HL-60/S4 treated with retinoic acid at 250 ng/mL for 4 days and 3 days (cell line): ENCODE measurements at regions not wholly inside any gene's neighbourhood (a gene's known extent, or its start where the extent isn't known, plus 50 kb on each side); places are given as distances from the start of the nearest gene placed in this dataset.
"Not testable (repeated sequence)": the region's sequence is repeated elsewhere in the genome, so short reads cannot be mapped to it uniquely, and the experiment has no call there.

Source experiments
- in situ Hi-C: fragments of 300-500 bp; cut with MboI; formaldehyde crosslinking; loops from 2 replicates; pipeline ENCODE4 v1.7.0; 2022; ENCODE audit warnings: low sequenced_read_pairs

DNA sequence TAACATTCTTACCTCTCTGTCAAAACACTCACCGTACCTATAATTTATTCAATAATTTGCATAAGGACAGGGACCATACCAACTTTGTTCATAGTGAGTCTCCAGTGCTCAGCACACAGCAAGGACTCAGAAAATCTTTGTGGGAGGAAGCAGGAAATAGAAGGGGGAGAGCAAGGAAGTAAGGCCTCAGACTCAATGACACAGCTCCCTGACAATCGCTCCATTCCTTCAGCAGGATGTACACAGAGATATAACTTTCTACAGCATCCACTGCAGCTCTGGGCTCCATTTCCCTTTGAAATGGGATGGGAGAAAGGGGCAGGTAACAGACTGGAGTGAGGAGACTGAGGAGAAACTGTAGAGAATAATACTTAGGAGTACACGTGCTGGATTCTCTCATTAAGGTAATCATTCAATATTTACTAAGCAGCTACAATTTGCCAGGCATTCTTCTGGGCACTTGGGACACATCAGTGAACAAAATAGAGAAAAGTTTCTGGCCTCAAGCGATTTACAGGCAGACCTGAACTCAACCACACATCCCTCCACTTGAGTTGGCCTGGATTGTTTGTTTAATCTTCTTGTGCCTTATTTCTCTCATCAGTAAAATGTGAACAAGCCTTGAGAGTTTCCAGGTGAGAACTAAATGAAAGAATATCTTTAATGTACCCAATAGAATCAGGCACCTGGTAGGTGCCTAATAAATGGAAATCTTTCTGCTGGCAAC lies 330.3 kb upstream of the THBS1 start:
- in situ Hi-C loops: no loop called here

DNA sequence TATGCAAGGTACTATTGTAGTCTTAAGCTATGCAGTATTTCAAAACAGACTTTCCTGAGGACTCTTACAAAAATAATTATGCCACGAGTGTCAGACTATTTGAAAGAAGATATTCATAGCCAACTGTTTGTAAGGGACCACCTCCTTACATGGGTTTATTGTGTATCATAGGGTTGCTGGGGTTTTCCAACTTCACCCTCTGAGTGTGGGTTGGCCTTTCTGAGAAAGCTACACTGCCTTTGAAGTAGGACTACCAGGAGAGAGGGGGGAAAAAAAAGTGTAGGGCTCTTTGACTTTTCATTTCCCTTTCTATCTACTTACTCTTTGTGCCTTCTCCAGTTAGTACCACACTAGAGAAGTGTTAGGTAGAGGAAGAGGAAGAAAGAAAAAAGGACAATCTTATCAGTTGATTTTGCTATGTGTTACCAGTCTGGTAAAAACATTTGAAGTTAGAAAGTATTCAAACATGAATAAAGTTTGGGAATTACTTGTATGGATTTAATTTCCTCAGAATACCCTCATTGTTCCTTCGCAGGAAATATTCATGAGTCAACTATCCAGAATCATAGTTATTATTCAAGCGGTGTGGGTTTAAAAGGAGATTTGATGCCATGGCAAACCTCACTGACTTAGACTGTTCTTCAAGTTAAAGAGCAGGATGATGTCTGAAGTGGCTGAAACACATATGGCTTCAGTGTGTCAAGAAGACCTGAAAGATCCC lies 329.3 kb upstream of the THBS1 start:
- in situ Hi-C loops: no loop called here

DNA sequence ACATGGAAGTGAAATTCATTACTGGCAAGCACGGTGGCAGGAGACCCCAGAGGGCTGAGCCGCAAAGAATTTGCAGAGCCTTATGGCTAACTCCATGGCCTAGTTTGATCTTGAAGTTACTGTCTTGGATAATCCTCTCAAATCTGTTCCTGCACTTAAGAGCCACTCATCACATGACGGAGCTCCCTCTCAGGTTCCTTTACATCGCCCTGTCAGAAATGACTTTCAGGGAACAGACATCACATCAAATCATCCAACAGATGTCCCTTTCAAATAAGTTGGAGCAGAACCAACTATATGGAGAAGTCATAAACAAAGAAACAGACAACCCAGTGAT lies 328.8 kb upstream of the THBS1 start:
- in situ Hi-C loops: no loop called here

DNA sequence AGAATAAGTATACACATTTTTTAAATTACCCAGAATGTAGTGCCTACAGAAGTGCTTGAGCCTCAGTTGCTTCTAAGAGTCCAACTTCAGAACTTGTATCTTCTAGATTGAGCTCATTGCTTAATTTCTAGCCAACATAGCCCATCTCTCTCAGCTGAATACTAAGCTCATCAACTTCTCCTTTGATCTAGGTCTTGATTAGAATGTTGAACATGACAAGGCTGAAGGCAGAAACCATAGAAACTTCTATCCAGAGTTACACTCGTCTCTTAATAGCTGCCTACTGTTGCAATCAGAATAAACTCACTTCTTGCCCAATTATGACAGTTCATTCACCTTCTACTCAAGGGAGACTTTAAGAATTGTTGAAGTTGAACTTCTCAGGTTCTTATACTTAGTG lies 327.3 kb upstream of the THBS1 start:
- in situ Hi-C loops: no loop called here

DNA sequence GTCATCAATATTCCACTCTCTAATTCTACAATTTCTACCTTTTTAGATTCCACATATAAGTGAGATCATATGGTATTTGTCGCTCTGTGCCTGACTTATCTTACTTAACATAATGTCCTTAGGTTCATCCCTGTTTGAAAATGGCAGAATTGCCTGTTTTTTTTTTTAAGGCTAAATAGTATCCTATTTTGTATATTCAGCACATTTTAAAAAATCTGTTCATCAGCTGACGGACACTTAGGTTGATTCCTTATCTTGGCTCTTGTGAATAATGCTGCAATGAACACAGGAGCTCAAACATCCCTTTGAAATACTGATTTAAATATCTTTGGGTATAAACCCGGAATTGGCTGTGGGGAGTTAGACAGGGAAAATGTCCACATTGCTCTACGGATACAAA lies 326.7 kb upstream of the THBS1 start:
- in situ Hi-C loops: no loop called here

DNA sequence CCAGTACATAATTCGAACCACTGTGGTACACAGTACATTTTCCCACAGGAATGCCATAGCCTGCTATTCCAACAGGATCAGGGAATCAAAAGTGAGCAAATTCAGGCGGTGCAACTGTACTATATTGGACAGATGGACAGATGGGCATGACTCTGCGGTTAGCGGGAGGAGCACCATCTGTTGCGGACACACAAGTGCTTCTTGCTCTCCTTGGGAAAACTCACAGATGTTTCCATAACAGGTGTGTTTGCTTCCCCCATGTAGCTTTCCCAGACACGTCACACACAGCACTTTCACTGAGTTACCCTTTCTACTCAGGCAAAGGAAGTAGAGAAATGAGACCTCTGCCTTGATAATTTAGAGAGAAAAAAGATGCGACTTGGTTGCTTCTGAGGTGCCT lies 325.1 kb upstream of the THBS1 start:
- in situ Hi-C loops: no loop called here

DNA sequence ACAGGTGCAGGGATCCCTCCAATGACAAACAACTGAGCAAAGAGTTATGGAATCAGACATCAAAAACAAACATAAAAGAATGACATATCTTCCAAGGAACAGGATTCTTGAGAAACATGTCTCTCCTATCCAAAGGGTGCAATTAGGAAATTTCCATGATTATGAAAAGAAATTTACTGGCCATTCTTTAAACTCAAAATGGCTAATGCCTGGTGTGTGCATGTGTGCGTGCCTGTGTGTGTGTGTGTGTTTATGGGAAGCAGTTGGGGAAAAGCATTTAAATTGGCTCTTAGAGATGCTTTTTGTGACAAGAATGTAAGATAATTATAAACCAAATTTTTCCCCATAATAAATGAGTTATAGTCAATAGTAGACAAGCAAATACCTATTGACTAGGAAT lies 320.5 kb upstream of the THBS1 start:
- in situ Hi-C loops: no loop called here

DNA sequence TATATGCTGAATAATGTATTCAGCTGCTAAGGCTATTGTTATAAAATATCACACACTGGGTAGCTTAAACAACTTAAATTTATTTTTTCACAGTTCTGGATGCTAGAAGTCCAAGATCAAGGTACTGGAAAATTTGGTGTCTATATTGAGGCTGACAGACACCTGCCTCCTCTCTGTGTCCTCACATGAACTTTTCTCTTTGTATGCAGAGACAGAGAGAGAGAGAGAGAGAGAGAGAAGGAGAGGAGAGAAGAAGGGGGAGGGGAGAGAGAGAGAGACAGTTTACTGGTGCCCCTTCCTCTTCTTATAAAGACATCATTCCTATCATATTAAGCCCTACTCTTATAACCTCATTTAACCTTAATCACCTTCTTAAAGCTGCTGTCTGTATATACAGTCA lies 320.1 kb upstream of the THBS1 start:
- in situ Hi-C loops: no loop called here

DNA sequence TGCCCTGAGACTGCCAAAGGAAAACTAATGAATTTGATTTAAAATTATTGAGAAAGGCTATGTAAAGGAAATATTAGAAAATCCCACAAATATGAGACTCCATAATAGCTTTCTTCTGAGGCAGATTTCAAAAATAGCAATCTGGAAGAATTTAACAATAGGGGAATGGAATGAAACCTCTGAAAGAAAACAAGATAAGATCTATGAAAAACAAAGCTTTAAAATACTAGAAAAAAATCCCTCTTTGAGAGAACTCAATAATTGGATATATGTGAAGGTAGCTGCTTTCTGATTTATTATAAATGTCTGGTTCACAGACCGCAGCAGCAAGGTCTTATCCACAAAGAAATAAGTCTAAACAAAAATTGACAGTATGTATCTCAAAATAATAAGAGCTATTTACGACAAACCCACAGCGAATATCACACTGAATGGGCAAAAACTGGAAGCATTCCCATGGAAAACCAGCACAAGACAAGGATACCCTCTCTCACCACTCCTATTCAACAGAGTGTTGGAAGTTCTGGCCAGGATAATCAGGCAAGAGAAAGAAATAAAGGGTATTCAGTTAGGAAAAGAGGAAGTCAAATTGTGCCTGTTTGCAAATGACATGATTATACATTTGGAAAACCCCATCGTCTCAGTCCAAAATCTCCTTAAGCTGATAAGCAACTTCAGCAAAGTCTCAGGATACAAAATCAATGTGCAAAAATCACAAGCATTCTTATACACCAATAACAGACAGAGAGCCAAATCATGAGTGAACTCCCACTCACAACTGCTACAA lies 319.3 kb upstream of the THBS1 start:
- in situ Hi-C loops: not testable (repeated sequence)

DNA sequence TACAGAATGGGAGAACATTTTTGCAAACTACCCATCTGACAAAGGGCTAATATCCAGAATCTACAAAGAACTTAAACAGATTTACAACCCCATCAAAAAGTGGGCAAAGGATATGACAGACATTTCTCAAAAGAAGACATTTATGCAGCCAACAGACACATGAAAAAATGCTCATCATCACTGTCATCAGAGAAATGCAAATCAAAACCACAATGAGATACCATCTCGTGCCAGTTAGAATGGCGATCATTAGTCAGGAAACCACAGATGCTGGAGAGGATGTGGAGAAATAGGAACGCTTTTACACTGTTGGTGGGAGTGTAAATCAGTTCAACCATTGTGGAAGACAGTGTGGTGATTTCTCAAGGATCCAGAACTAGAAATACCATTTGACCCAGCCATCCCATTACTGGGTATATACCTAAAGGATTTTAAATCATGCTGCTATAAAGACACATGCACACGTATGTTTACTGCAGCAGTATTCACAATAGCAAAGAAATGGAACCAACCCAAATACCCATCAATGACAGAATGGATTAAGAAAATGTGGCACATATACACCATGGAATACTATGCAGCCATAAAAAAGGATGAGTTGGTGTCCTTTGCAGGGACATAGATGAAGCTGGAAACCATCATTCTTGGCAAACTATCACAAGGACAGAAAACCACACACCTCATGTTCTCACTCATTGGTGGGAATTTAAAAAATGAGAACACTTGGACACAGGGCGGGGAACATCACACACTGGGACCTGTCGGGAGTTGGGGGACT lies 317.7 kb upstream of the THBS1 start:
- in situ Hi-C loops: not testable (repeated sequence)

DNA sequence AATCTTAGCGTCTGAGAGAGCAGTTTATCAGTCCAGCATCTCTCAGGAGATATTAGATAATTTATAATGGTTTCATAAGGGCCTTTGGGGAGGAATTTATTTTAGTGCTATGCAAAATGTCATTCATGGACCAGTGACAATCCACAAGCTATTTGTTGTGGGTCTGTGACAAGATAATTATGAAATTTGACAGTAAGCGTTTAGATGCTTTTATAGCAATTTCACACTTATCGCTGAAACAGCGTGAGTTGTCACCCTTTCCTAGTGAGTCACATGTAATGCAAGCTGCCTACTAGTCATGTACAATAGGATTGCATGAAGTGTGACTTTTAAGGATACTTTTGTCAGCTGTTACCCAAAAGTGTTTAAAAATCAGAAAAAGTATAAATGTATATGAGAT lies 315.6 kb upstream of the THBS1 start:
- in situ Hi-C loops: no loop called here

DNA sequence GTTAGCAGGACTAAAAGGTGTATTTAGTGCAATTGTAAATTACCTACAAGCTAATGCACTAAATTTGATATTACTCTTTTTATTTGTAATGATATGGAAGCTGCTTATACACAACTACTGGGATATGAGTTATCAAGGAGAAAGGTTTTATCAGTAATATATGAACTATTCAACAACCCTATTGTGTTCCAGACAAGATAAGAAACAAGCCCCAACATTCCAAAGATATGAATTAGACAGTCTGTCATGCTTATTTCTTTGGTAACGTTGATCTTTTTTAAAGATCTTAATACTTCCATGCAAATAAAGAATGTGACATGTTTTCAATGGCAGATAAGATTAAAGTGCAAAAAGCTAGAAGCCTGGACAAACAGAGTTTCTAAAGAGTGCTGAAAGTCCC lies 314.0 kb upstream of the THBS1 start:
- in situ Hi-C loops: no loop called here

DNA sequence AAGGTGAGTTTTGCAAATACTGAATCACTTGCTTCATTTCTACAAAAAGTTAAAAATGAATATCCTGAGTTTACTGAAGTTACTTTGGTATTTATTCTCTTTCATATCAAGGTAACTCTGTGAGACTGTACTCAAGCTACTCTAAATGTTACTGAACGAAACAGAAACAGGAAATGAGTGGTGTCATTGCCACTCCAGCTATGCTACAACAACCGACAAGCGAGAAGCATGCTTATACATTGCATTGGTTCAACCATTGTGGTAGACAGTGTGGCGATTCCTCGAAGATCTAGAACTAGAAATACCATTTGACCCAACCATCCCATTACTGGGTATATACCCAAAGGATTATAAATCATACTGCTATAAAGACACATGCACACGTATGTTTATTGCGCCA lies 313.2 kb upstream of the THBS1 start:
- in situ Hi-C loops: no loop called here

DNA sequence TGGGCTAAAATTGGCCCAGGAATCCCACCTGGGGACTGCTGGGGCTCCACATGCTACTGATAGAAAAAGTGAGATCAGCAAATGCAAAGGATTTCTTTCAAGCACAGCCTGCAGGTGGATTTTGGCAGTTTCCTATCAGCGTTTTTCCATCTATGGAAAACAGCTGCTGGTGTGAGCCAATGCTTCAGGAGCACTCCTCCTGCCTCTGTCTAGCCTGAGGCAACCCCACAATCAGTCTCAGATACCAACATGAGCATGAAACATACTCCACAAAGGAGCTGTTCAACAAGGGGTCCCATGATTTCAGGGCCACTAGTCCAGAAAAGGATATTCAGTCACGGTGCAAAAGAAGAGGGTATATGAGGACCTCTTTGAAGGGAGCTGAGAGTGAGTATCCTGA lies 311.5 kb upstream of the THBS1 start:
- in situ Hi-C loops: no loop called here

DNA sequence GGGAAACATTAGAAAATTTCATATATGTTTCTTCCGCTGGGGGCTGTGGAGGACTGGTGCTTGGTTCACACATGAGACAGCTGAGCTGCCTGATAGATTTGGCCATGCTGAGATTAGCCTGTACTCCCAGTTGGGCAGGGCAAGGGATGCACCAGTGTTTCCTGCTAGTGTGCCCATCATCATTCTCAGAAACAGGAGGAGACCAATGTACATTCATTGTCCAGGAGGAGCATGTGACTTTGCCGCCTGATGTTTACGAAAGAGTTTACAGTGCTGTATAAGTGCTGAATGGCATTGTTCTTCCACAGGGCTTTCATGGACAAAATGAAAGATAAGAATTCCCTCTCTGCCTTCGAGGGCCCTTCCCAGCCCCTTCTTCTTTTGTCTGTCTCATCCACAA lies 311.1 kb upstream of the THBS1 start:
- in situ Hi-C loops: no loop called here

DNA sequence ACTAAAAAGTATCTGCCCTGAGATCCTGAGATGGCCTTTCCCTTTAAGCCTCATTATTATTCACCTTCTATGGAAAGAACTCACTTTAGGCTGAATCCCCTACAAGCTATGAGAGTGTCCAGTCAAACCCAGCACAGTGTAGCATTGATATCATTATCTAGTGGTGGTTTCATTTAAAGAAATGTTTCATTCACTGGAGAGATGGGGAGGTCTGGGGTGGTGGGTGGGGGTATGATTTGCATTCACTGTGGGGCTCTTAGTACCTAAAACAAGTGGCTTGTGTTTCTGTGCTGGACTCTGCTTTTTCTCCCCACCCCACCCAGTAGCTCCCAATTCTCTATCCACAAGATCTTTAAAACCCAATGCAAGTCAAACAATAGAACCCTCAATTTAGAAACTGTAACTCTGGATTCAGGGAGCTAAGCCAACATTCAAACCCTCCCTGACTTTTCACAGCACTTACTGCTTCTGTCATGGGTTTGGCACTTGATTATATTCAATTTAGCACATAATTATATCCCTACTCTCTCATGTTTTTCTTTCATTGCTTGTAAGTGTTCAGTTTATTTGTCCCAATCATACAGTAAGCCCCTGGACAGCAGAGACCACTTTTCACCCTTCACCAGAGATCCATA lies 310.5 kb upstream of the THBS1 start:
- in situ Hi-C loops: no loop called here

DNA sequence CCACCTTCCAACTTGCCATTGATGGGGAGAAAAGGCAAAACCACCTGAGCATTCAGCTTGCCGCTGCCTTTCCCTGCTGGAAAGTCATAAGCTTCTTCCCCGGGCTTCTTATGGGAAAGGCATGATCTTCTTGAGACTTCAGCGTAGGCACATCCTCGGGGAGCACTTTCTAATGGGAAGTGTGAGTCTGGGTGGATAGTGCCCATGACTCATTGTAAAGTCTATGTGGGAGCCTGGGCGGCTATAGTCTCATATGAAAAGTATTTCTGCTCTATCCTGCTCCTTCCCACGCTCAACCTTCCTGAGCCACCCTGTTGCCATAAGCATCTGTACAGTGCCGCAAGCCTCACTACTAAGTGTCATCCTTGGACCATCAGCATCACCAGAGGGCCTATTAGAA lies 309.9 kb upstream of the THBS1 start:
- in situ Hi-C loops: no loop called here

DNA sequence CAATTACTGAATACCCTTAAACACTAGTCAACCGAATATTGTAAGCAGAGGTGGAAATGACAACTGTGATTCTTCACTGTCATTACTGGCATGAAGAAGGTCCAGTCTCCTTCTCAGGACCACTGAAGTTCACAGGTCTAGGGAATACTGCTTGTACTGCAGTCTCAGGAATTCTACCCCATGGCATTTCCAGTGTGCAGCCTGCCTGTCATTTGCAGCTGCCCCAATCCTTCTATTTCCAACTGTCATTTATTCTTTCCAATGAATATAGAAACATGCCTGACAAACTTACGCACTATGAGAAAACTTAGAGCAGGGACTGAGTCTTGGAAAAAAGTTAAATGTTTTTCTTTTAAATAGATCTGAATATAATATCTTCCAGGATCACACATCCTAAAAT lies 308.0 kb upstream of the THBS1 start:
- in situ Hi-C loops: no loop called here

DNA sequence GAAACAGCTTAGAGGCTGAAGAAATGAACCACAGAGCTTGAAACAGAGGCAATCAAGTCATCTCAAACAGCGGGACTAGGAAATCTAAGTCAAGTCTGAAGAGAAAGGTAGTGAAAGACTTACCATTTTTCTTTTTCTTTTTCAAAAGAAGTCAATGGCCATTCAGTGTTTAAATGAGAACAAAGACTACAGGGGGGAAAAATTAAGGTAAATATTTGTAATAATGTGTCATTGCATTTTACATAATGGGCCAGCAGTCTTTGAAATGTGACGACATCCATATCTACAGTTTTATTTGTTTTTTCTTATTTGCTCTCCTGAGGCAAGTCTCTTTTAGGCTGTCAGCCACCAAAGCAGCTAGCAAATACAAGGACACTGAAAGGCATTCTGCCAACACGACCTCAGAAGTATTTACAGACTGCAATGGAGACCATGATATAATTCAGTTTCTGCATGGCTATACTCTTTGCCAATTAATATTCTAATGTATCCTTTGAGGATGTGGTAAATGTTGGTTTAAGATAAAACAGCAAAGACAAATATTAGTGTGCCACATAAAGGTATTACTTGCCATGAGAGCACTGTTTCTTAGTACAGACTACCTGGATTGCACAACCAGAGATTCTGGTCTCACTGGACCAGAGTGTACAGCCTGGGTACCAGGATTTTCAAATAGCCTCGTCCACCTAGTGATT lies 307.0 kb upstream of the THBS1 start:
- in situ Hi-C loops: no loop called here

DNA sequence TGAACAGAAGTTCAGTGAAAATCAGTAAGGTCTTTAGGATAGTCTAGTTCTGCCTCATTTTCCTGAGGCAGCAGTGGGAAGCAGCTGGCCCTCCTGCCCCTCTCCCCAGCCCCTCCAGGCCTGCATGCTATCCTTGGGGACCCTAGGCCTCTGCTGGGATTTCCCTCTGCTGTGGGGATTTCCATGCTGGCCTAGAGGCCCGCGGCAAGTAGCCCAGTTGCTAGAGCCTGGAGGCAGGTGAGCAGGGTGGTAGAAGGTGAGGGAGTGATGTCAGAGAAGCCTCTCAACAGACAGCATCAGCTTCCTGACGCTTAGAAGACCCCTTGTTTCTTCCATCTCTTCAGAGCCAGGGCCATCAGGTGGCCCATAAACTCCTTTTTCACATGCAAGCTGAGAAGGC lies 305.8 kb upstream of the THBS1 start:
- in situ Hi-C loops: no loop called here
